Activated CD4-positive, alpha-beta T cell treated with anti-CD3 and anti-CD28 coated beads, Interleukin-2, amount 10 ng/mL, durations not matched to agents 24 days and 14 days (primary cell): ENCODE measurements at regions not wholly inside any gene's neighbourhood (a gene's known extent, or its start where the extent isn't known, plus 50 kb on each side); places are given as distances from the start of the nearest gene placed in this dataset.
"Not testable (repeated sequence)": the region's sequence is repeated elsewhere in the genome, so short reads cannot be mapped to it uniquely, and the experiment has no call there.

ENCODE experiments used
- DNase-seq: peaks from one replicate; pipeline ENCODE4 v3.0.0; 2022
- H3K27ac Mint-ChIP-seq: one replicate; pipeline ENCODE4 v1.8.0; 2022; ENCODE audit warnings: mild to moderate bottlenecking, mixed read lengths
- H3K27me3 Mint-ChIP-seq: one replicate; pipeline ENCODE4 v1.8.0; 2022; ENCODE audit warnings: mixed read lengths
- H3K36me3 Mint-ChIP-seq: one replicate; pipeline ENCODE4 v1.8.0; 2022; ENCODE audit warnings: low read depth, mild to moderate bottlenecking, mixed read lengths
- H3K4me1 Mint-ChIP-seq: one replicate; pipeline ENCODE4 v1.8.0; 2021; ENCODE audit warnings: mixed read lengths
- H3K4me3 Mint-ChIP-seq: one replicate; pipeline ENCODE4 v1.8.0; 2022; ENCODE audit warnings: mild to moderate bottlenecking, moderate library complexity, mixed read lengths
- H3K9me3 Mint-ChIP-seq: one replicate; pipeline ENCODE4 v1.8.0; 2021; ENCODE audit warnings: mixed read lengths
- intact Hi-C: fragments of 100-400 bp; cut with micrococcal nuclease; formaldehyde crosslinking; loops from one replicate; pipeline ENCODE4 v1.15.1; 2023

GRCh38 chr3:194875581-194876402 is 190.1 kb downstream of the FAM43A start:
- DNase-seq = no peak
- H3K36me3 Mint-ChIP-seq = no peaks in the 10 kb centered on the region
- H3K27me3 Mint-ChIP-seq = peaks cover 4% of the 10 kb centered on the region
- H3K27ac Mint-ChIP-seq = no peak overlapping the region
- H3K4me1 Mint-ChIP-seq = peaks cover 9% of the 10 kb centered on the region
- H3K4me3 Mint-ChIP-seq = no peak overlapping the region
- intact Hi-C loops = no loop called here
- H3K9me3 Mint-ChIP-seq = no peaks in the 10 kb centered on the region

- Mint-ChIP-seq H3K4me3 (no peak overlapping the region), H3K9me3 (no peaks in the 10 kb centered on the region), H3K4me1 (peaks cover 9% of the 10 kb centered on the region), H3K27me3 (peaks cover 4% of the 10 kb centered on the region), H3K36me3 (no peaks in the 10 kb centered on the region), H3K27ac (no peak overlapping the region)
- intact Hi-C loops = no loop called here
- DNase-seq = no peak
Measured at GRCh38 chr3:194876403-194877095, 190.9 kb downstream of the FAM43A start.

GRCh38 chr3:194877291-194878119 is 191.8 kb downstream of the FAM43A start:
- Mint-ChIP-seq H3K9me3 (no peaks in the 10 kb centered on the region), H3K4me3 (no peak overlapping the region), H3K27ac (peak overlapping the region; percentile 6), H3K36me3 (no peaks in the 10 kb centered on the region), H3K27me3 (peaks cover 2% of the 10 kb centered on the region), H3K4me1 (peaks cover 9% of the 10 kb centered on the region)
- intact Hi-C loops = no loop called here
- DNase-seq = no peak

GRCh38 chr3:194879126-194879877 is 193.6 kb downstream of the FAM43A start:
- intact Hi-C loops = no loop called here
- Mint-ChIP-seq H3K4me1 (peaks cover 9% of the 10 kb centered on the region), H3K27ac (no peak overlapping the region), H3K4me3 (no peak overlapping the region), H3K27me3 (peaks cover 2% of the 10 kb centered on the region), H3K9me3 (peaks cover 5% of the 10 kb centered on the region), H3K36me3 (no peaks in the 10 kb centered on the region)
- DNase-seq = no peak

- no peaks in the 10 kb centered on the region for H3K36me3 Mint-ChIP-seq
- no peak overlapping the region for H3K4me3 Mint-ChIP-seq
- no peak for DNase-seq
- peaks cover 9% of the 10 kb centered on the region for H3K4me1 Mint-ChIP-seq
- peaks cover 2% of the 10 kb centered on the region for H3K27me3 Mint-ChIP-seq
- H3K9me3 Mint-ChIP-seq = peaks cover 5% of the 10 kb centered on the region
- intact Hi-C loops = no loop called here
- H3K27ac Mint-ChIP-seq = no peak overlapping the region
Measured at GRCh38 chr3:194879991-194880939, 194.6 kb downstream of the FAM43A start.

- Mint-ChIP-seq H3K4me1 (peaks cover 9% of the 10 kb centered on the region), H3K4me3 (no peak overlapping the region), H3K36me3 (no peaks in the 10 kb centered on the region), H3K27ac (no peak overlapping the region), H3K27me3 (peaks cover 2% of the 10 kb centered on the region), H3K9me3 (peaks cover 5% of the 10 kb centered on the region)
- no peak for DNase-seq
- intact Hi-C loops = no loop called here
Measured at GRCh38 chr3:194880940-194881925, 195.6 kb downstream of the FAM43A start.

- Mint-ChIP-seq H3K4me1 (peaks cover 3% of the 10 kb centered on the region), H3K4me3 (no peak overlapping the region), H3K27ac (no peak overlapping the region), H3K27me3 (peaks cover 2% of the 10 kb centered on the region), H3K36me3 (no peaks in the 10 kb centered on the region), H3K9me3 (peaks cover 13% of the 10 kb centered on the region)
- no peak for DNase-seq
- intact Hi-C loops = no loop called here
Measured at GRCh38 chr3:194884649-194885315, 199.1 kb downstream of the FAM43A start.

GRCh38 chr3:194885766-194886165 is 200.1 kb downstream of the FAM43A start:
- Mint-ChIP-seq H3K4me3 (no peak overlapping the region), H3K27me3 (peaks cover 2% of the 10 kb centered on the region), H3K4me1 (no peaks in the 10 kb centered on the region), H3K9me3 (peaks cover 13% of the 10 kb centered on the region), H3K36me3 (no peaks in the 10 kb centered on the region), H3K27ac (no peak overlapping the region)
- intact Hi-C loops = no loop called here
- DNase-seq = no peak

GRCh38 chr3:194886836-194887235 is 201.2 kb downstream of the FAM43A start:
- H3K9me3 Mint-ChIP-seq = peaks cover 13% of the 10 kb centered on the region
- no peak for DNase-seq
- no peaks in the 10 kb centered on the region for H3K4me1 Mint-ChIP-seq
- H3K36me3 Mint-ChIP-seq = no peaks in the 10 kb centered on the region
- no peak overlapping the region for H3K4me3 Mint-ChIP-seq
- no peak overlapping the region for H3K27ac Mint-ChIP-seq
- H3K27me3 Mint-ChIP-seq = peaks cover 2% of the 10 kb centered on the region
- intact Hi-C loops = no loop called here

- H3K27me3 Mint-ChIP-seq, H3K27ac Mint-ChIP-seq, intact Hi-C loops, H3K36me3 Mint-ChIP-seq, H3K4me1 Mint-ChIP-seq, DNase-seq, H3K4me3 Mint-ChIP-seq: not testable (repeated sequence)
- H3K9me3 Mint-ChIP-seq = peaks cover 13% of the 10 kb centered on the region
Measured at GRCh38 chr3:194888062-194888461, 202.4 kb downstream of the FAM43A start.

GRCh38 chr3:194888916-194889315 is 203.2 kb downstream of the FAM43A start:
- peaks cover 2% of the 10 kb centered on the region for H3K27me3 Mint-ChIP-seq
- no peak overlapping the region for H3K4me3 Mint-ChIP-seq
- peaks cover 10% of the 10 kb centered on the region for H3K9me3 Mint-ChIP-seq
- peaks cover 5% of the 10 kb centered on the region for H3K4me1 Mint-ChIP-seq
- intact Hi-C loops = no loop called here
- no peak for DNase-seq
- no peaks in the 10 kb centered on the region for H3K36me3 Mint-ChIP-seq
- no peak overlapping the region for H3K27ac Mint-ChIP-seq
